ENCODE measurements at regions not wholly inside any gene's neighbourhood (a gene's known extent, or its start where the extent isn't known, plus 50 kb on each side); places are given as distances from the start of the nearest gene placed in this dataset.

DNA sequence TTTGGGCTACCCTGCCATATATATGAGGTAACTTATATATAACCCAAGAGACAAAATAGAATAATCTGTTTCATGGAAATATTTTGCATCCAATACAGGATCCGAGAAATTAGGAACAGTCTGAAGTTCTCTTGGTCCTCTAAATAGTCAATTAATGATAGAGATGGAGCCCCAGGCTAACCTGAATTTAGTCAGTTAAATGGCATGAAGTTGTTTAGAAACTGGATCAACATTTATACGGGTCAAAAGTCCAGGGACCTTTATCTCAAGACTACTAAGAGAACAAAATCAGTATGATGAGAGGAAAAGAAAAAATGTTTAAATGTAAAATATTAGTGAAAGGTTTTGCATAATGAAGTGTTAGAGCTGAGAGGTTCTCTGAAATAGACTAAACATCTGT lies 303.3 kb upstream of the ACTBL2 start:
- TF ChIP-seq POLR2A (IDR thresholded peaks at IDR 0.05; ENCODE audit: low read depth, low read length) (no peak), POLR2AphosphoS5 (IDR thresholded peaks at IDR 0.05; ENCODE audit: low read depth, low read length) (no peak), TAF1 (IDR thresholded peaks at IDR 0.05; ENCODE audit: low read depth, low read length) (no peak)
